ENCODE measurements at regions not wholly inside any gene's neighbourhood (a gene's known extent, or its start where the extent isn't known, plus 50 kb on each side); places are given as distances from the start of the nearest gene placed in this dataset.

- no peak for TF ChIP-seq CTCF (IDR thresholded peaks at IDR 0.05; ENCODE audit: low read depth, low read length, missing control alignments)
- no peak for DNase-seq
- Histone ChIP-seq H3K4me3 (ENCODE audit: low read depth, low read length) (no peak overlapping the region), H3K27me3 (replicated peaks) (no peaks in the 10 kb centered on the region), H3K27ac (no peak overlapping the region), H3K36me3 (replicated peaks) (no peaks in the 10 kb centered on the region)
- in situ Hi-C loops (cut with HindIII; ENCODE audit: low pct_ligation_motif_present, low sequenced_read_pairs), result no loop called here
These were observed 257.7 kb upstream of the TNP1 start for GRCh38 chr2:217117523-217117922.

- in situ Hi-C loops (cut with HindIII; ENCODE audit: low pct_ligation_motif_present, low sequenced_read_pairs), result no loop called here
- no peak for TF ChIP-seq CTCF (IDR thresholded peaks at IDR 0.05; ENCODE audit: low read depth, low read length, missing control alignments)
- no peak for DNase-seq
- H3K4me3 ChIP-seq (ENCODE audit: low read depth, low read length), result no peak overlapping the region
- no peaks in the 10 kb centered on the region for H3K36me3 ChIP-seq (replicated peaks)
- H3K27ac ChIP-seq, result no peak overlapping the region
- no peaks in the 10 kb centered on the region for H3K27me3 ChIP-seq (replicated peaks)
These were observed 256.7 kb upstream of the TNP1 start for GRCh38 chr2:217116610-217117009.

- DNase-seq, result no peak
- no peak for TF ChIP-seq CTCF (IDR thresholded peaks at IDR 0.05; ENCODE audit: low read depth, low read length, missing control alignments)
- no peak overlapping the region for H3K4me3 ChIP-seq (ENCODE audit: low read depth, low read length)
- no peaks in the 10 kb centered on the region for H3K27me3 ChIP-seq (replicated peaks)
- in situ Hi-C loops (cut with HindIII; ENCODE audit: low pct_ligation_motif_present, low sequenced_read_pairs), result no loop called here
- no peaks in the 10 kb centered on the region for H3K36me3 ChIP-seq (replicated peaks)
- no peak overlapping the region for H3K27ac ChIP-seq
These were observed 254.3 kb upstream of the TNP1 start for GRCh38 chr2:217114117-217114516.

- no peak overlapping the region for H3K4me3 ChIP-seq (ENCODE audit: low read depth, low read length)
- H3K27ac ChIP-seq, result no peak overlapping the region
- H3K27me3 ChIP-seq (replicated peaks), result no peaks in the 10 kb centered on the region
- no peak for DNase-seq
- TF ChIP-seq CTCF (IDR thresholded peaks at IDR 0.05; ENCODE audit: low read depth, low read length, missing control alignments), result no peak
- H3K36me3 ChIP-seq (replicated peaks), result no peaks in the 10 kb centered on the region
- in situ Hi-C loops (cut with HindIII; ENCODE audit: low pct_ligation_motif_present, low sequenced_read_pairs), result no loop called here
These were observed 253.6 kb upstream of the TNP1 start for GRCh38 chr2:217113491-217113890.

- in situ Hi-C loops (cut with HindIII; ENCODE audit: low pct_ligation_motif_present, low sequenced_read_pairs), result no loop called here
- H3K36me3 ChIP-seq (replicated peaks), result no peaks in the 10 kb centered on the region
- no peak for DNase-seq
- no peak for TF ChIP-seq CTCF (IDR thresholded peaks at IDR 0.05; ENCODE audit: low read depth, low read length, missing control alignments)
- H3K27ac ChIP-seq, result no peak overlapping the region
- no peak overlapping the region for H3K4me3 ChIP-seq (ENCODE audit: low read depth, low read length)
- no peaks in the 10 kb centered on the region for H3K27me3 ChIP-seq (replicated peaks)
These were observed 250.7 kb upstream of the TNP1 start for GRCh38 chr2:217110550-217110949.

- in situ Hi-C loops (cut with HindIII; ENCODE audit: low pct_ligation_motif_present, low sequenced_read_pairs), result no loop called here
- TF ChIP-seq CTCF (IDR thresholded peaks at IDR 0.05; ENCODE audit: low read depth, low read length, missing control alignments), result no peak
- no peaks in the 10 kb centered on the region for H3K36me3 ChIP-seq (replicated peaks)
- DNase-seq, result no peak
- H3K4me3 ChIP-seq (ENCODE audit: low read depth, low read length), result no peak overlapping the region
- no peaks in the 10 kb centered on the region for H3K27me3 ChIP-seq (replicated peaks)
- H3K27ac ChIP-seq, result no peak overlapping the region
These were observed 248.7 kb upstream of the TNP1 start for GRCh38 chr2:217108575-217109027.

Measured in brain microvascular endothelial cell (primary cell).